ENCODE measurements at regions not wholly inside any gene's neighbourhood (a gene's known extent, or its start where the extent isn't known, plus 50 kb on each side); places are given as distances from the start of the nearest gene placed in this dataset.

DNA sequence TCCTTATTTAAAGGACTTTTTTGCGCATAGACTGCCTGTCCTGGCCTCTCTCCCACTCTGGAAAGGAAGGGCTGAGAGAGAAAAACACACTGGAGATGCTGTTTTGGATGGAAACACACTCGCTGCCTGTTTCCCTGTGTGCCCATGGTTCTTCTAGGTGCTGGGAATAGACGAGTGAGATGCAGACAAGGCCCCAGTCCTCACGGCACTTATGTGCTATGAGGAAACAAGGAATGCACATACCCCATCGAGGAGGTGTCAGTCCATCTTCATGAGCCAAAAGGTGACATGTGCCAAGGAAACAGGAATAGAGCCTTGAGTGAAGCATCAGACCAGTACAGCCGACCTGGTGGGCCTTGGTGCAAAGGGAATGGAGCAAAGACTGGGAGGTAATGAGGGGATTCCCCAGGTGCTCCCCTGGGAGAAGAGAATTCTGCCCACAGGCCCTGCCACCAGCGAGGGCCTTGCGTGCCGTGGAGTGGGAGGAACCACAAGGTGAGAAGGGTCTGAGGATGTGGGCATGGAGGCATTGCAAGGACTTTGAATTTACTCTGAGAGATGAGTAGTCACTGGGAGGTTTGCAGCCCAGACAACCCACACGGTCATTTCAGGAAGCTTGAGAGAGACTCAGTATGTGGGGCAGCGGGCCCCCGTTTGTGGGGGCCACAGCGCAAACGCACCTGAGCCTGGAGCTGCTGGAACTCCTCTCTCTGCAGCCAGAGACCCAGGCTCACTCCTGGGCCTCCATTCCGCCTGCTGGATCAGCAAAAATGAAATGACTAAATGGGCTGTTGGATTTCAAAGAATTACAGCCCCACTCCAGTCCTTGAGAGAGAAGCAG is 197.5 kb upstream of the COPS8 start:
- Mint-ChIP-seq H3K9me3 (no peaks in the 10 kb centered on the region), H3K27me3 (peaks cover 10% of the 10 kb centered on the region), H3K27ac (no peak overlapping the region), H3K4me1 (no peaks in the 10 kb centered on the region), H3K4me3 (no peak overlapping the region), H3K36me3 (no peaks in the 10 kb centered on the region)
- no peak for DNase-seq

DNA sequence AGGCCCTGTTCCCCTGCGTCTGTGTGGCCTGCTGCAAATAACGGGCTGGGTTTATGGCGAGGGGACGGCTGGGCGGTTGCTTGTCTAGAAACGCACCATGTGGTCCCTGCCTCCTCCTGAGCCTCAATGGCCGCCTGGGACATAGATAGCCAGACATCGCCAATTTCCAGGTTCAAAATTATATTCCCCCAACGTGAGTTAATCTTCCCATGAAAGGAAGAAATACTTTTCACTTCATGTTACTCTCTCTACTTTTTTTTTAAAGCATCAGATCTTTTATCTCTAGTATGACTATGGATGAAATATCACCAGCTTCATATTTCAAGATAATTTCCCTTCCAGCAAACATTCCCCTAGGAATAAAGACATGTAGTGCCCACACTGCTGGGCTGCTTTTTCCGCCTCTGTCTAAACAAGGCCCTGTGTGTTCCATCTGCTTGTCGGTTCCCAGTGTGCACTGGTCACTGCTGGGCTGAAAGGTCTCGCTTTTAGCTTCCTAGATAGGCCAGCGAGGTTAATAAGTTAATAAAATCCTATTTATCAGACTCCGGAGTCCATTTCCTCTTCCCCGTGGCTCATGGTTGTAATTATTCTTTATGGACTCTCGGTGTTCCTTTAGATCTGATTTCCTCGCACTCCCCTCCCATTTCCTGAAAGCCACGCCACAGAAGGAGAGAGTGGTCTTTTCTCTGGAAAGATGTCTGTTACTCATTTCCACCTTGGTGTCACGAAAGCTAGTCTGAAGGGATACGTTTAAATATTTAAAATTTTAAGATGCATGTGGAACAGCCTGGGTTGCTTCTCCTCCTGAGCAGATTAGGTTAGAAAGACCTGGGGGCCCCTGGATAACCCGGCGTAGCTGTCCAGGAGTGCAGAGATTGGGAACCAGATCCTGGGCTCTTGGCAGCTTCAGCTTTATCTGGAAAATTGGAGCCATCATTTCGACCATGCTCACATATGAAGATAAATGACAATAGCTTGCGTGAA is 196.6 kb upstream of the COPS8 start:
- no peaks in the 10 kb centered on the region for H3K36me3 Mint-ChIP-seq

DNA sequence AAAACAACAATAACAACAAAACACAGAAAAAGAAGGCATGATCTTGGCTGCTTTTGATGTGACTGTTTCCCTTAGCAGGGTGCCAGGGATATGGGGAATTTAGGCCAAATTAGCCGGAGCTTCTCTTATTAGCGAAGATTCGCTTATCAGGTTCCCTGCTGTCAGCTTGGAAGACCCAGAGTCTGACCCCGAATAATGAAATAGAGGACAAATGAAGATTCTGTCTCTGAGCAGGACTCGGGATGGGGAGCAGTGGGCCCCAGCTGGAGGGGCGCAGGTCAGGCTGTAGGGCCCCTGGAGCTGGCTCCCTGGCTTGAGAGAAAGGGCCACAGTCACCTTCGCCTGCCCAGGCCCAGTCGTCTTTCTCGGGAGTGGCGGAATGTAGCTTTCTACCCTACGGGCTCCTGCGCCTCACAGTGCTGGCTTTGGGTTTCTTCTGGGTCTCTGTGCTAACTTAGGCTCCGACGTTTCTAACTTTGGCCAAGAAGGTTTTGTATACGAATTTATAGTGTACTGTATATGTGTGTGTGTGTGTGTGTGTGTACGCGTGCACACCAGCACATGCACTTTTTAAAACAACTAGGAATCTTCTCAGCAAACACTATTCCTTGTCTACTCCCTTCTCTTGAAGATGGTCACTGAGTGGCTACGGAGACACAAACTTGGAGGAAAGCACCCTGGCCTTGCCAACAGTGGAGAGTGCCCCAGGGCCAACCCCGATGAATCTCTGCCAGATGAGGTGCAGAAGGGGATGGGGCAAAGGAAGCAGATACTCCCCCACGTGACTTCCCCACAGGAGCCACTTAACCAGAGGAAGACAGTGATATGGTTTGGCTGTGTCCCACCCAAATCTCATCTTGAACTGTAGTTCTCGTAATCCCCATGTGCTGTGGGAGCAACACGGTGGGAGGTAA is 195.6 kb upstream of the COPS8 start:
- no peak overlapping the region for H3K27ac Mint-ChIP-seq
- H3K4me3 Mint-ChIP-seq = no peak overlapping the region
- no peaks in the 10 kb centered on the region for H3K36me3 Mint-ChIP-seq
- no peaks in the 10 kb centered on the region for H3K9me3 Mint-ChIP-seq
- no peaks in the 10 kb centered on the region for H3K4me1 Mint-ChIP-seq
- peaks cover 10% of the 10 kb centered on the region for H3K27me3 Mint-ChIP-seq
- no peak for DNase-seq

More for the DNA sequence above, 196.6 kb upstream of the COPS8 start:
- Mint-ChIP-seq H3K27ac (no peak overlapping the region), H3K9me3 (no peaks in the 10 kb centered on the region), H3K4me1 (no peaks in the 10 kb centered on the region), H3K27me3 (peaks cover 10% of the 10 kb centered on the region), H3K4me3 (no peak overlapping the region)
- no peak for DNase-seq

DNA sequence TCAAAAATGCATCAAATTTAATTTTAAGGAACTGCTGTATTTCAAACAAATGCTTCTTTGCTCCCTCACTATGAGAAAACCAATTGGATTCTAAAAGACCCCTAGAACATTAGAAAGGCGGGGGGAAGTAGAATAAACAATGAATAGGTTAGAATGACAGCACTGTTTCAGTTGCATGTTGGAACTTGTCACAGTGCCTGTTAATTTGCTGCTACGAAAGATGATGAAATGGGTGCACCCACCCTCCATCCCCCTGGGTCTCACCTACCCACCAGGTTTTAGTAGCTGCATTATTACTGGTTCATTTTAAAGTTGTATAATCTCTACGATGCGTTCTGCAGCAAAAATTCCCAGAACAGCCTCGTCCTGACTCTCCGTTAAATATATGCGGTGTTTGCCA is 193.0 kb upstream of the COPS8 start:
- Mint-ChIP-seq H3K27ac (no peak overlapping the region), H3K9me3 (no peaks in the 10 kb centered on the region), H3K36me3 (no peaks in the 10 kb centered on the region), H3K4me3 (no peak overlapping the region), H3K27me3 (peaks cover 15% of the 10 kb centered on the region), H3K4me1 (no peaks in the 10 kb centered on the region)
- no peak for DNase-seq

DNA sequence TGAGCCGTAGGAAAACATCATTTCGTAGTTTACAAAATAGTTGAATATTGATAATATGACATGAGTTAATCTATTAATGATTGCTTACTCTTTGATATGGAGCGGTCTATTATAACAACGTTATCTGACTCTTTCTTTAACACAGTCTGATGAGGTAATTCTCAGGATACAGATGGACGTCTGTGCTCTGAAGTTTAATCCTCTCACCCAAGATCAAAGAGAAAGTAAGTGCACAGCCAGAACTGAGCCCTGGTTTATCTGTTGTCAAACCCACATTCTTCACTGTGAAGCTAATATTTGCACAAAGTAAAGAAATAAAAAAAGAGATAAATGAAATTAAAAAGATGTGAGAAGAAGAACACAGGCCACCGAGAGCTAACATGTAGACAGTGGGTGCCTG is 190.9 kb upstream of the COPS8 start:
- Mint-ChIP-seq H3K36me3 (no peaks in the 10 kb centered on the region), H3K9me3 (no peaks in the 10 kb centered on the region), H3K4me3 (no peak overlapping the region), H3K4me1 (no peaks in the 10 kb centered on the region), H3K27ac (no peak overlapping the region), H3K27me3 (peaks cover 8% of the 10 kb centered on the region)
- DNase-seq = no peak

DNA sequence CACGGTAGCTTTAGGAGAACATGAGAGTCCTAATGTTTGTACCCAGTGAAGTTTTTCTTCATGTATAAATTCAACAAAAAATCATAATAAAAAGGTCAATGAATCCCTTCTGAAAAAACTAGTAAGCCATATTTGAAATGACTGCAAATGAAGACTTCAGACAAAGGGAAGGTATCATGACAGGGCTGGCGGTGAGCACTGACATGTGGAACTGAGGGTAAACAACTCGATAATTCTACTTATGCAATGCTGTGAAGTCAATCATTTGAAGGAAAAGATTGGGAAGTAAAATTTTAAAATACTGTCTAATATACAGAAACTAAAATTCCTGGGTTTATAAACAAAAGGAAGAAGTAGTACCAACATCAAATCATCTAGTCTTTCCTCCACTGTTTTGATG is 190.2 kb upstream of the COPS8 start:
- Mint-ChIP-seq H3K4me3 (no peak overlapping the region), H3K36me3 (no peaks in the 10 kb centered on the region), H3K9me3 (no peaks in the 10 kb centered on the region), H3K4me1 (no peaks in the 10 kb centered on the region), H3K27me3 (peaks cover 8% of the 10 kb centered on the region), H3K27ac (no peak overlapping the region)
- no peak for DNase-seq

DNA sequence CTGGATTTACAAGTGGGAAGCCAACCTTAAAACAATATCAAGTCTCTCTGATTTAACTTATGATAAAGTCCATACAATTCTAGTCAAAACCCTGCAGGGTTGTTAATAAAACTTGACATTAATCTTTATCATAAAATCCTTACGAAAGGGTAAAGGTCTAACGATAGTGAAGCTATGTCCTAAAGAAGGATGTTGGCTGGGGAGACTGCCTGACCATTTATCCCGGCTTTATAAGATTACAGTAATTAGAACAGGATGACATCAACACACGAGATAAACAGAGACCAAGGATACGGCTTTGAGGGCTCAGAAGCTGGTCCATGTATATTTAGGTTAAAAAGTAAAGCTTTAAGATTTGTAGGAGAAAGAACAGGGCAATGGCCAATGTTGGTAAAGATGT is 189.0 kb upstream of the COPS8 start:
- Mint-ChIP-seq H3K9me3 (no peaks in the 10 kb centered on the region), H3K27me3 (peaks cover 8% of the 10 kb centered on the region)

DNA sequence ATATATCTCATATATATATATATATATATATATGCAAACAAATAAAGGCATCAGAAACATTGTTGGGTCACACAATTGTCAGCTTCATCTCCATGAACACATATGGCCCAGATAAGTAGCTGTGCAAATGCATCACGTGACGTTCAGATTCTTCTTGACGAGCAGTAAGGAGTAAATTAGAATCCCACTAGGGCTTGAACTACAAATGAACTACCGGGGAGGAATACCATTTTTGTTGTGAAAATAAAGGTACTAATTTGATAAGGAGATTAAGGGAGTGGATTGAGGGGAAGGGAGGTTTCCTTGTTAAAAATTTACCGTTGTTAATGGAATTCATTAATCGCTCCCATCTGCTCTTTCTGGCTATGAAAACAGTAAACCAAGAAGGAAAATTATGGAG is 186.5 kb upstream of the COPS8 start:
- Mint-ChIP-seq H3K27me3 (peaks cover 9% of the 10 kb centered on the region), H3K4me1 (no peaks in the 10 kb centered on the region), H3K36me3 (no peaks in the 10 kb centered on the region), H3K9me3 (no peaks in the 10 kb centered on the region), H3K27ac (no peak overlapping the region), H3K4me3 (no peak overlapping the region)
- DNase-seq = no peak

More for the DNA sequence above, 189.0 kb upstream of the COPS8 start:
- DNase-seq = no peak
- H3K36me3 Mint-ChIP-seq = no peaks in the 10 kb centered on the region
- H3K4me3 Mint-ChIP-seq = no peak overlapping the region
- no peaks in the 10 kb centered on the region for H3K4me1 Mint-ChIP-seq
- no peak overlapping the region for H3K27ac Mint-ChIP-seq

DNA sequence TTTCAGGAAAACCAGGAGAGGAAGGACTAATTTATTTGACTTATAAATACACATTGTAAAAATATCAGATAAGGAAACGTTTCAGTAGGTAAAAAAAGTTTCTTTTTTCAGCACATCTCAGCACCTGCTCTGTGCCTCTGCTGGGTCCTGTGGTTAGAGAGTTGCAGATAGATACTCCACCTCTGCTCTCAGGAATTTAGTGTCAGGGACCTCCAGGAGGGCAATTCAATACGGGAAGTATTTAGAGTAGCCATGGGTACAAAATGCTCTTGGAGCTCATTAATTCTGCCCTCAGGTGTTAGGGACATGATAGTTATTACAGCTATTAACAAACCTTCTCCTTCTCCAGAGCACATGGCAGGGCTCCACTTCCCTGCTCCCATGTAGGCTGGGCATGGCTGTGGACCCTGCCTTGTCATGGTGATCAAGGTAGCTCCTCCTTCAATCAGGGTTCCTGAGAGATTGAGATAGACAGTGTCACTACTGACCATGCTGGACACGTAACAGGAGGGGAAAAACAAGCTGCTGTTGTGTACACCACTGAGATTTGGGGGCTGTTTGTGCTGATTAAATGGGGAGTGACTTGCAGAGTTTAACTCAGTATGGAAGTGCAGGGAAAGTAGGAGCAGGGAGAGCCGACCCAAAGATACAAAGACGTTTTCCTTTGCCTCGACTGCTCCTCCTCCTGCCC is 185.6 kb upstream of the COPS8 start:
- peaks cover 19% of the 10 kb centered on the region for H3K27me3 Mint-ChIP-seq
- no peak overlapping the region for H3K27ac Mint-ChIP-seq
- DNase-seq = no peak
- no peaks in the 10 kb centered on the region for H3K9me3 Mint-ChIP-seq
- H3K36me3 Mint-ChIP-seq = no peaks in the 10 kb centered on the region
- H3K4me1 Mint-ChIP-seq = no peaks in the 10 kb centered on the region
- H3K4me3 Mint-ChIP-seq = no peak overlapping the region

DNA sequence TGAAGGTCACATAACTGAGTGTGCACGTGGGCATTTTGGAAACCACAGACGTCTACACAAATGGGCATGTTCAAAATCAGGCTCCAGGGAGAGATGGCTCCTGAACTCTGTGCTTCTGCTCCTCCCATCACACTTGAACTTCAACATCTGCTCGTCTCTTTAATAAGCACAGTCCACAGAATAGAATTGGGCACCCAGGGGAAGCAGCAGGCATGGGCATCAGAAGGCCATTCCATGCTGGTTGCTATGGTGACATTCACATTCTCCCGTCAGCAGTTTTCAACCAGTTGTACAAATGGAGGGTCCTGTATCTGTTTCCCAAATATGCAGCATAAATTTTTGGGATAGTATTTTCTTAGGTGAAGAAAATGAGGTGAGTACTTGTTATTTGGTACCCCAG is 183.7 kb upstream of the COPS8 start:
- no peak overlapping the region for H3K27ac Mint-ChIP-seq
- peaks cover 16% of the 10 kb centered on the region for H3K27me3 Mint-ChIP-seq
- no peak overlapping the region for H3K4me3 Mint-ChIP-seq
- H3K4me1 Mint-ChIP-seq = no peaks in the 10 kb centered on the region
- no peak for DNase-seq
- no peaks in the 10 kb centered on the region for H3K36me3 Mint-ChIP-seq
- no peaks in the 10 kb centered on the region for H3K9me3 Mint-ChIP-seq

DNA sequence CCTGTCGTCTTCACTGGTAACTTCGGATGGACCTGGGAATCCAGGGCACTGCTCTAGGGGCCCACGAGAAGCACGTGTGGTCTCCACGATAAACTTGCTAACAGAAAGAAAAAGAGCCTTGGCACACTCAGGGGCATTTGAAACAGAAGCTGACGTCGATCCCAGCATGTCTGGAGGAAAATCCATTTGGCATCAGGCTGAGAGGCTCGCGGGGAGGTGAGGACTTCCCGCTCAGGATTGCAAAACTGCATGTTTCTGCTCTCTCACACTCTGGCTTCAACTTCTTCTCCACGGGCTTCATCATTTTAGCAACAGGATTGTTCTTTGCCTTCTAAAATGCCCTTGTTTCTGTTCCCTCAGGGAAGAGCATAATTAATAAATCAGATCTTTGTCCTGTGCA is 181.7 kb upstream of the COPS8 start:
- H3K27ac Mint-ChIP-seq = no peak overlapping the region
- H3K9me3 Mint-ChIP-seq = no peaks in the 10 kb centered on the region
- H3K4me1 Mint-ChIP-seq = no peaks in the 10 kb centered on the region
- peaks cover 15% of the 10 kb centered on the region for H3K27me3 Mint-ChIP-seq
- no peaks in the 10 kb centered on the region for H3K36me3 Mint-ChIP-seq
- H3K4me3 Mint-ChIP-seq = no peak overlapping the region
- DNase-seq = no peak

DNA sequence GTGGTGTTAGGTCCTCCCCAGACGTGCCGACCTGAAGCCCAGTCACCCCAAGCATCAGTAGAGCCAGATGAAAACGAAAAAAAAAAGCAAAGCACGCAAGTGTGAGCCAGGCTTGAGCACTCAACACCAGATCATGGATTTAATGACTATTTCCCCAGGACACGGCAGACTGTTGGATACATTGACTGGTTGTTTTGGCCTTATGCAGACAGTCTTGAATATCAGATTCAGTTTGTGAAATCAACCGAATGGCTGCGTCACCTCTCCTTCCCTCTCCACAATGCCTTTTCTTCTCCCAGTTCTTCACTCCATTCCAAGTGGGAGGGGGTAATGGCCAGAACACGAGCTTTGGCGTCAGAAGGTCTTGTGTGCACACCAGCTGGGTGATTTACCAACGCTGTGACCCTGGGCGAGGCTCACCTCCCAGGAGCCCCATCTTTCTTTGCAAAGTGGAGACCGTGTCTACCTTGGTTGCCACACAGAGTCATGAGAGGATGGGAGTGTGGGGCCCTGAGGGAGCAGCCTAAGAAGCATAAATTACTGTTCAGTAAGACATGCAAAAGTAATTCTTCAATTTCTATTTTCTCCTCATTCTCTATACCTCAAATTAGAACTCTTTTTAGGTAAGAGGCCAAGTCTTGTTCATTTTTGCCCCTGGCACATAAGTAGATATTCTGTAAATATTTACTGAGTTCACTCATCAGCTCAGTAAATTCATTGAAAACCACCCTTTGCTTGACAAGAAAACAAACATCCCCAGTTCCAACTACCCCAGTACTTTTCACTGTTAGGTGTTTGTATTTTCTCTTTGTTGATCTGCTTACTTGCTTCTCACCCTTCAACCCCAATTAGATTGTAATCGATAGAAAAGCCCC is 181.1 kb upstream of the COPS8 start:
- H3K27me3 Mint-ChIP-seq = peaks cover 15% of the 10 kb centered on the region
- no peaks in the 10 kb centered on the region for H3K36me3 Mint-ChIP-seq
- H3K27ac Mint-ChIP-seq = no peak overlapping the region
- H3K4me3 Mint-ChIP-seq = no peak overlapping the region
- no peaks in the 10 kb centered on the region for H3K4me1 Mint-ChIP-seq
- no peaks in the 10 kb centered on the region for H3K9me3 Mint-ChIP-seq
- DNase-seq = no peak

DNA sequence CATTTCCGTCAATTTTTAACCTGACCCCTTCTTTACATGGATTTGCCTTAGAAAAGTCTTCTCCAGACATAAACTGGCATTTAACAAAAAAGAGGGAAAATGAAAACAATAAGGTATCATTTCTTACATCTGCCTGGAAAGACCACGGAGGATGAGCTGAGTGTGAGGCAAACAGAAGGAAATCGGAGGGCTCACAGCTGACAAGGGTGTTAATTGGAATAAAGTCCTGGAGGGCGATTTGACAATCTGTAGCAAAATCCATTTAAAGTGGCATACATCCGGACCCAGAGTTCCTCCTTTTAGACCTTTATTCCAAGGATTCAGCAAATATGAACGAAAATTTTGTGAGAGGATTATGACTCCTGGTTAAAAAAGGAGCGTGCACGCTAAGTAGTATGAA is 179.7 kb upstream of the COPS8 start:
- DNase-seq = no peak
- Mint-ChIP-seq H3K4me1 (no peaks in the 10 kb centered on the region), H3K4me3 (no peak overlapping the region), H3K27ac (no peak overlapping the region), H3K9me3 (no peaks in the 10 kb centered on the region), H3K27me3 (peaks cover 16% of the 10 kb centered on the region), H3K36me3 (no peaks in the 10 kb centered on the region)
